Omental fat pad (tissue), 3 donors: ENCODE measurements at regions not wholly inside any gene's neighbourhood (a gene's known extent, or its start where the extent isn't known, plus 50 kb on each side); places are given as distances from the start of the nearest gene placed in this dataset.
"Not testable (repeated sequence)": the region's sequence is repeated elsewhere in the genome, so short reads cannot be mapped to it uniquely, and the experiment has no call there.

Experiments
- ATAC-seq: fragments of 150-250 bp; one replicate; pipeline ENCODE4 v1.9.1; 2016; ENCODE audit warnings: mild to moderate bottlenecking, moderate library complexity; ENCODE audit not compliant: low FRiP score
- DNase-seq: peaks from one replicate; pipeline ENCODE4 v3.0.0-alpha.2; 2019; ENCODE audit warnings: low spot score
- CTCF ChIP-seq, 3 donors: fragments of 450-650 bp; IDR thresholded peaks; one replicate each; pipeline ENCODE4 v1.5.1; 2016 to 2017; ENCODE audit warnings: antibody characterized with exemption in 3 of 3, mild to moderate bottlenecking in 3 of 3, moderate library complexity in 2 of 3

GRCh38 chr1:224819861-224820260, 109.6 kb upstream of the DNAH14 start:
- no peak for ATAC-seq
- TF ChIP-seq CTCF (IDR thresholded peaks at IDR 0.05), result no peak
- DNase-seq, result no peak

- no peak for DNase-seq
- TF ChIP-seq CTCF (IDR thresholded peaks at IDR 0.05), result no peak
Observed at GRCh38 chr1:224820341-224820740, 109.1 kb upstream of the DNAH14 start.

GRCh38 chr1:224821751-224822150, 107.7 kb upstream of the DNAH14 start:
- not testable (repeated sequence) for ATAC-seq, DNase-seq

More at GRCh38 chr1:224820341-224820740, 109.1 kb upstream of the DNAH14 start:
- ATAC-seq, result no peak

GRCh38 chr1:224825525-224826000, 103.9 kb upstream of the DNAH14 start:
- no peak for TF ChIP-seq CTCF (IDR thresholded peaks at IDR 0.05)
- DNase-seq, result no peak
- no peak for ATAC-seq

GRCh38 chr1:224828691-224829090, 100.8 kb upstream of the DNAH14 start:
- DNase-seq, result no peak
- no peak for TF ChIP-seq CTCF (IDR thresholded peaks at IDR 0.05)
- ATAC-seq, result no peak

- no peak for TF ChIP-seq CTCF (IDR thresholded peaks at IDR 0.05)
- DNase-seq (no peak), ATAC-seq (no peak)
Observed at GRCh38 chr1:224831501-224831900, 98.0 kb upstream of the DNAH14 start.

GRCh38 chr1:224839648-224840300, 89.7 kb upstream of the DNAH14 start:
- ATAC-seq, DNase-seq: not testable (repeated sequence)

- ATAC-seq, DNase-seq: not testable (repeated sequence)
Observed at GRCh38 chr1:224841803-224842202, 87.7 kb upstream of the DNAH14 start.
